Vagina (tissue), 2 donors: ENCODE measurements at regions not wholly inside any gene's neighbourhood (a gene's known extent, or its start where the extent isn't known, plus 50 kb on each side); places are given as distances from the start of the nearest gene placed in this dataset.

Experiments
- CTCF ChIP-seq, 3 experiments: fragments of 450-650 bp in 2 of 3; fragments of 200-600 bp in 1 of 3; sonication (generic) in 1 of 3; IDR thresholded peaks; one replicate each; pipeline ENCODE4 v1.5.1; 2017 to 2019; ENCODE audit warnings: antibody characterized with exemption in 3 of 3, mild to moderate bottlenecking in 2 of 3, moderate library complexity in 2 of 3
- POLR2A ChIP-seq, 2 donors: fragments of 450-650 bp; IDR thresholded peaks; one replicate each; pipeline ENCODE4 v1.6.1; 2017; ENCODE audit warnings: antibody characterized with exemption in 2 of 2, mild to moderate bottlenecking in 2 of 2, moderate library complexity in 2 of 2
- POLR2AphosphoS5 ChIP-seq, 2 donors: sonication (generic); formaldehyde crosslinking; IDR thresholded peaks; one replicate each; pipeline ENCODE4 v1.9.0; 2017; ENCODE audit warnings: antibody characterized with exemption in 2 of 2, mild to moderate bottlenecking in 2 of 2, low read depth in 1 of 2; ENCODE audit not compliant: insufficient read depth in 1 of 2

GRCh38 chr3:64853456-64853855, 165.7 kb upstream of the ADAMTS9 start:
- TF ChIP-seq CTCF (IDR thresholded peaks at IDR 0.05) (no peak), POLR2AphosphoS5 (IDR thresholded peaks at IDR 0.05; ENCODE audit: insufficient read depth in 1 of 2, low read depth in 1 of 2) (no peak), POLR2A (IDR thresholded peaks at IDR 0.05) (no peak)
